ENCODE measurements at regions not wholly inside any gene's neighbourhood (a gene's known extent, or its start where the extent isn't known, plus 50 kb on each side); places are given as distances from the start of the nearest gene placed in this dataset.

DNA sequence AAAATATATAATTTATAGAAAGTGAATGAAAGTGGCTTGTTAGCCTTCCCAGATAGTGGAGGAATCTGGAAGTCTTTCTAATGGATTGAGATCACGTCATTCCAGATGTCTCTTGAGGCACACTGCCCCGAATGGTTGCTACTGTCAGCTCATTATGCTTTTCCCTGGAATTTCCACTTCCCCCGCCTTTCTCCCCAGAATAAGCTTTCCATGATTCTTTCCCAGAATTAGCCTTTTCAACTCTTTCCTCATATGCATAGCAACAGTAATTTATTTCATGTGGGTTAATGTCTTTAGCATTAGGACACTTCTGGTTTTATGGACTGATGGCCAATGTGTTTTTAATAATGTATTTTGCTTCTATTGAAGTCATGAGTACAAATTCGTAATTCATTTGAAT, 81.5 kb downstream of the PALM2AKAP2 start:
- TF ChIP-seq, protein P1, sequence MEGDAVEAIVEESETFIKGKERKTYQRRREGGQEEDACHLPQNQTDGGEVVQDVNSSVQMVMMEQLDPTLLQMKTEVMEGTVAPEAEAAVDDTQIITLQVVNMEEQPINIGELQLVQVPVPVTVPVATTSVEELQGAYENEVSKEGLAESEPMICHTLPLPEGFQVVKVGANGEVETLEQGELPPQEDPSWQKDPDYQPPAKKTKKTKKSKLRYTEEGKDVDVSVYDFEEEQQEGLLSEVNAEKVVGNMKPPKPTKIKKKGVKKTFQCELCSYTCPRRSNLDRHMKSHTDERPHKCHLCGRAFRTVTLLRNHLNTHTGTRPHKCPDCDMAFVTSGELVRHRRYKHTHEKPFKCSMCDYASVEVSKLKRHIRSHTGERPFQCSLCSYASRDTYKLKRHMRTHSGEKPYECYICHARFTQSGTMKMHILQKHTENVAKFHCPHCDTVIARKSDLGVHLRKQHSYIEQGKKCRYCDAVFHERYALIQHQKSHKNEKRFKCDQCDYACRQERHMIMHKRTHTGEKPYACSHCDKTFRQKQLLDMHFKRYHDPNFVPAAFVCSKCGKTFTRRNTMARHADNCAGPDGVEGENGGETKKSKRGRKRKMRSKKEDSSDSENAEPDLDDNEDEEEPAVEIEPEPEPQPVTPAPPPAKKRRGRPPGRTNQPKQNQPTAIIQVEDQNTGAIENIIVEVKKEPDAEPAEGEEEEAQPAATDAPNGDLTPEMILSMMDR (IDR thresholded peaks at IDR 0.05; ENCODE audit: insufficient read depth, low read depth, low read length), result no peak
- TF ChIP-seq EZH2 (IDR thresholded peaks at IDR 0.05; ENCODE audit: insufficient read depth, low read length), result no peak
